ENCODE measurements at regions not wholly inside any gene's neighbourhood (a gene's known extent, or its start where the extent isn't known, plus 50 kb on each side); places are given as distances from the start of the nearest gene placed in this dataset.

DNA sequence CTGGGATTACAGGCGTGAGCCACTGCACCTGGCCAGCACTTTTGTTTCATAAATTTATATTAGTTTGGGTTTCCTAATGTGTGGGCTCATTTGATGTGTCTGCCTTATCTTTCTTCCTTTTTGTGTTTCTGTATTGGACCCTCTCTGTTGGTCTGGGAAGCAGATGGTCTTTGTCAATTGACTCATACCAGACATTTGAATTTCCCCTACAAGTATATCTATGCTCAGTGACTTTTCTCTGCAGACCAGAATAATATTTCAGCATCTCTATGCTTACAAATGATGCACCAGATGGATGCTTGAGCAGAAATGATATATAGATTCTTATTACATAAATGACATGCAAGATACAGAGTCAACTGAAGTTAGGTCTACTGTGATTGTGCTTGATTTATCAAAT lies 329.9 kb upstream of the SLCO3A1 start:
- DNase-seq = no peak

DNA sequence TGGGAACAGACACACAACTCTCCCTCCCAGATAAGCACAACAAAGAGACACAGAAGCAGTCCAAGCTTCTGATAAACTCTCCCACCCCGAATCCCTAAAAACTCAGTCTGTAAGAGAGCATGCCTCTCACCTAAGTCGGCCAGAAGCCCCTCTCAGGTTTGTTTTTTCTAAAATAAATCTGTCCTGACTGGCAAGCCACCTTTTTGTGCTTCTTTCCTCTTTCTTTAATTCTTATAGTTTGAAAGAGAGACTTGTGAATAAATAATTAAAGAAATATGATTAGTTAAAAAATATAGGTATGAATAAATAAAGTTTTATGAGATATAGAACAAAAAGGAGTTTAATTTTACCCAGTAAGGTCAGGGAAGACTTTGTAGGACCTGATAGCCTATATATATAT lies 329.0 kb upstream of the SLCO3A1 start:
- DNase-seq = no peak

DNA sequence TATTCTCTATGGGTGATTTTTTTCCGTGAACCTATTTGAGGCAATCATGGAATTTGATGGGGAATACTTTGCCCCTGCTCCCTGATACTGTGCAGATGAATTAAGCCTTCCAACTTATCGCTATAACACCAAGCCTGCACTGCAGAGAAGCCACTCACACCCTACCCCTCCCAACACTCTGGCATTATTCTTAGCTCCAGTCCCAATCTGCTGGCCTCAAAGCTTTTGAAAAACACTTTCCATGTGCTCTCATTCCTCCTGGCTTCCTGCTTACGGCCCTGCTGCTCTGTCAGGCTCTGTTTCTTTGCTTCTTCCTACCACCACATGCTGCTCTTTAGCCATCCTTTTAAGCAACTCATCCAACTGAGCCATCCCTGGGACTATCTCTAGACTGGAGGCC lies 327.8 kb upstream of the SLCO3A1 start:
- DNase-seq = no peak

DNA sequence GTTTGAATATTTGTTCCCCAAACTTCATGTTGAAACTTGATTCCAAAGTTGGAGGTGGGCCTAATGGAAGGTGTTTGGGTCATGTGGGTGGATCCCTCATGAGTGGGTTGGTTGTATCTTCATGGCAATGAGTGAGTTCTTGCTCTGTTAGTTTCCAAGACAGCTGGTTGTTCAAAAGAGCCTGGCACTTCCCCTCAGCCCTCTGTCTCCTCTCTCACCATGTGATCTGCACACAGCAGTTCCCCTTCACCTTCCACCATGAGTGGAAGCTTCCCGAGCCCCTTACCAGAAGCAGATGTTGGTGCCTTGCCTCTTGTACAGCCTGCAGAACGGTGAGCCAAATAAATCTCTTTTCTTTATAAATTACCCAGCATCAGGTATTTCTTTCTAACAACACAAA lies 327.1 kb upstream of the SLCO3A1 start:
- DNase-seq = no peak

DNA sequence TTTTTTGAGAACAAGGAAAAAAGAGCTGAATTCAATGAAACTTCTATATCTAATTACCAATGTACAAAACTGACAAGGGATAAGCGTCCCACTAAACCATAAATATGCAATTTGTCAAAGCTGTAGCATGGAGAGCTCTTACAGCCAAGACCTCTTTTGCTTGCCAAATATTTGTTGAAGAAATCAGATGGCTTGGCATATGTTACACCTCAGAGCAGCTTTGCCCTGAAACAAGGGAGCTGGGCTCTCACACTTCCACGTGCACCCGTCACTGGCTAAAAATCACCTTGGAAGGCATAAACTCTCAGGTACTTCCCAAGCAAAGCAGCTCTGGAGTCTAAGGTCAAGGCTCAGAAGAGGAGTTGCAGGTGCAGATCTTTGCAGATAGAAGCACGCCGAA lies 324.7 kb upstream of the SLCO3A1 start:
- no peak for DNase-seq

DNA sequence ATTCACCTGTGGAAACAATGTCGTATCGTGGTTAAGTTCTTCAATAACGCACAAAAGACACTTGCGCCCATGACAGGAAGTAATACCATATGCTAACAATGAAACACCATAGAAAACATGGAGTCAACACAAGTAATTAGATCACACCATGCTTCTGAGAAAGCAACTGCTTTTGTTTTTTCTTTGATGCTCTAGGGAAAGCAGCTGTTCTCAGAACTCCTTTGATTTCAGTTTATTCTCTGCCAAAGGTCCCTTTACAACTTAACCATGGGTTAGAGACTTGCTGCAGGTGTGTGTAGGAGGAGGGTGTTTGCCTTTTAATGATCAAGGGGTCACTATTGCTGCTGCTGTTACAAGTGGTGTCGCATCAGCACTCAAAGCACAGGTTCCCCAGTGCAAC lies 324.0 kb upstream of the SLCO3A1 start:
- DNase-seq = no peak

DNA sequence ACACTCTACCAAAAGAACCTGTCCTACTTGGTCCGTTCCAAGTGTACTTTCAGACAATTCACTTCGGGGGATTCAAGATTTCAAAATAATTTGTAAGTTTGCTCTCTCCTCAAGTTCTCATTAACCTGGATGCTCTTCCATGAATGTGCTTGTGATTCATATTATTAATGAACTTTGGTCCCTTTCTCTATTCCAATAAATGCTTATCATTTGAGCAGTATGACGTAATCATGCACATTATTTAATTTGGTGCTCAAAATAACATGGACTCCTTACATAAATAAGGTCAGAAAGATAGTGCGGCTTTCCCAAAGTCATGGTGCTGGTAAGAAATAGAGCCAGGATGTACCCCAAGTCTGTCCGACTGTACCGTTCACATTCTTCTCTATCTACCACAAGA lies 323.2 kb upstream of the SLCO3A1 start:
- no peak for DNase-seq

DNA sequence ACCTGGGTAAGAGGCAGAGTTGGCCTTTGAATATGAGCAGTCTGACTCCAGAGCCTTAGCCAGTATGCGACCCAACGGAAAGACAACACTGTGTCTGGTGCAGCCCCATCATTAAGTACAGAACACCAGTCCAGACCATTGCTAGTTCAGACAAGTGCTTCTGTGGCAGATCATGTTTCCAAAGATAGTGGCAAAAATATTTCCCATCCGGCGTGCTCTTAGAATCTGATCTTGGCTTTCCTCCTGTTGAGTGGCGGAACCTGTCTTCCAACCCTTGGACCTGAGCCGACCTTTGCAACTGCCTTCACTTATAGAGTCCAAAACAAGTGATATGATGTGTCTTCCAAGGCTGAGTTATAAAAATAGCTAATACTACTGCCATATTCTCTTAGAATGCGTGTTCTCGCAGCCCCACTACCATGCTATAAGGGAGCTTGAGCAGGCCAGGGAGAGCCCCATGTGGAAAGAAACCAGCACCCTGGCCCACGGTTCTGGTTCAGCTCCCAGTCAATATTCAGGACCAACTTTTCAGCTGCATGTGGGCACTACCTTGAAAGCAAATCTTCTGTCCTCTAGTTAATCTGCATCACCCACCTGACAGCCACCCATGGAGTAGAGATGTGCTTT lies 322.4 kb upstream of the SLCO3A1 start:
- DNase-seq = no peak

DNA sequence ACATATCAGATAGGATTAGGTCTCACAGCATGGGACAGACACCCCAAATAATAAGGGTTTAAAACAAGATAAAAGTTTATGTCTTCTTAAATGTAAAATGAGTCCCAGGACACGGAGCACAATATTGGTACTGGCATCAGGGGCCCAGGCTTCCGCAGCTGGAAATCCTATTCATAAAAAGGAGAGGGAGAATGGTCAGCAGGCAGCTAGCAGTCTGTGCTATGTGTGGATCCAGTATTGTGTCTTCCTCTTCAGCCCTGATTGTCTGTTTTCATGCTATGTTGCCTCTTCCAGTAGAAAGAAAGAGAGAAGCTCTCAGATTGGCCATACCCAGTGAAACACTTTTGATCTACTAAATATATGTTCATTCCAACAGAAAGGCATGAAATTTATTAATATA lies 319.3 kb upstream of the SLCO3A1 start:
- no peak for DNase-seq

DNA sequence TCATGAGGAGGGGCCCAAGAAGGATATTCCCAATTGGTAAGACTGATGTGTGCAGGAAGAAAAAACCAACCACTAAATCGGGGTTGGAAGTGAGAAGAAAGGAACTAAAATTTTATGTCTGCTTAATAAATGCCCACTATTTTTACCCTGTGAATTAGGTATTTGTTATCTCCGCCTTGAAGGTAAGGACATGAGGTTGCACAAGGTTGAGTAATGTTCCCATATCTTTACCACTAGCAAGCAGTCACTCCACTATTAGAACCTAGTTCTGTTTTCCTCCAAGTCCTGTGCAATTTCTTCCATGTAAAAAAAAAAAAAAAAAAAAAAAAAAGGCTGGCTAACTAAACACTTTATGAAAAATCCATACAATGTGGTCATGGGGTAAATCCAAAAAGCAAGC lies 318.5 kb upstream of the SLCO3A1 start:
- DNase-seq = no peak

DNA sequence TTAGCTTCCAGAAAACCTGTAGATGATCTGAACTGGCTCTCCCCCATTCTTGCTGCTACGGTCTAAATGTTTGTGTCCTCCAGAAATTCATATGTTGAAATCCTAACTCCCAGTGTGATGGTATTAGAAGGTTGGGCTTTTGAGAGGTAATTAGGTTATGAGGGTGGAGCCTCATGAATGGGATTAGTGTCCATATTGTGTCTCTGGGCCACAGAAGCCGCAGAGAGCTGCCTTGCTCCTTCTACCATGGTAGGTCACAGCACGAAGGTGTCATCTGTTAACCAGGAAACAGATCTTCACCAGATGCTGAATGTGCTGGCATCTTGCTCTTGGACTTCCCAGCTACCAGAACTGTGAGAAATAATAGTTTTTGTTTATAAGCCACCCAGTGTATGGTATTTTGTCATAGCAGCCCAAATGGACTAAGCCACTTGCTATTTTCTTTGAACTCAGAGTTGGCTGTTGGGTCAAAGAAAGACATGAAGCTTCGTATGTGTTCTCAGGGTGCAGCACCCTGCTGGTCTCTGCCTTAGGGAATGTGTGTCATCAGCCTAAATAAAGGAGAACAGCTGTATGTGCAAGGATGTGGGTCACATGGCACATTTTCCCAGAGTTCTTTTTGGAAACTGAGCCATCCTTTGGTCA lies 317.5 kb upstream of the SLCO3A1 start:
- peak; percentile 84 for DNase-seq

DNA sequence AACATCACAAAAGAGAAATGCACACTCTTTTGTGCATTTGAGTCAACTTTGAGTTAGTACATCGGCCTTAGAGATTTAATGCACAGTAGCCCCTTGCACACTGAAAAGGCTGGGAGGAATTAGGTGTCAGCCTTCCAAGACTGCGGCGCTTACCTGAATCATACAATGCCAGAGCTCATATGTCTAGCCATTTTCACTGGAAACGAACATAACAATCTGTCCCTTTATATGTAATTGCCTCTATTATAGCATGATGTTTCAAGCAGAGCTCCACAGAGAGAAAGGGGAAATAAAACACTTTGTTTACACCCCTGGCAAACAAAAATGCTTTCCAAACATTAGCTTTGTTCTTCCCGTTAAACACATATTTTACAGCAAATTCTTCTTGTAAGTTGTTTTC lies 315.7 kb upstream of the SLCO3A1 start:
- no peak for DNase-seq

DNA sequence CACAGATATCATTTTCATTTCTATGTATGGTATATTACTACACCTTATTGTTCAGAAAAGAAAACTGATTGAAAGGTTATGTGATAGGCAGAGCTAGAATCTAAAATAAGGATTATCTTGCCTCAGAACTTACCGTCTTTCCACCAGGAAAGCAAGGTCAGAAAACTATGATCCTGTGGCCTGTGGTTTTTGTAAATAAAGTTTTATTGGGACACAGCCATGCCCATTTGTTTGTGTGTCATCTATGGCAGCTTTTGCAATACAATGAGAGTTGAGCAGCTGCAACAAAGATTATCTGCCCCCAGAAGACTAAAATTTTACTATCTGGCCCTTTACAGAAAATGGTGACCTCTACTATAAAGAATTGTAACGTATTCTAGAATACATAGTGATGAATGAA lies 314.7 kb upstream of the SLCO3A1 start:
- DNase-seq = no peak

DNA sequence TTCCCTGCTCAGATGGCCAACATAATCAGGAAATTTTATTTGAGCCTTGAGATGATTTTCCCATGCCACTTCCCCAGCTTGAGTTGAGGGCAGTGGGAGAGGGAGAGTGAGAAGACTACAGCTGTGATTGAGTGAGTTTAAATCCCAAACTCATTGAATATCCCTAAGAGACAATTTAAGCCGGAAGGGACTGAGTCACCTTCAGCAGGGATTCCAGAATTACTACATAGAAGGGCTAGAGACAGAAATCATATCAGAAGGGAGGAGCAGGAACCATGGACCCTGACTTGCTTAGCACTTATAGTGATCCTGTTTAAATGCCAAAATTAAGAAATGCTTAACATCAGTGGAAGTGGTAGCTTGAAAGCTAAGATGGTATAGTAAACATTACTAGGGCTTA lies 312.2 kb upstream of the SLCO3A1 start:
- DNase-seq = no peak

DNA sequence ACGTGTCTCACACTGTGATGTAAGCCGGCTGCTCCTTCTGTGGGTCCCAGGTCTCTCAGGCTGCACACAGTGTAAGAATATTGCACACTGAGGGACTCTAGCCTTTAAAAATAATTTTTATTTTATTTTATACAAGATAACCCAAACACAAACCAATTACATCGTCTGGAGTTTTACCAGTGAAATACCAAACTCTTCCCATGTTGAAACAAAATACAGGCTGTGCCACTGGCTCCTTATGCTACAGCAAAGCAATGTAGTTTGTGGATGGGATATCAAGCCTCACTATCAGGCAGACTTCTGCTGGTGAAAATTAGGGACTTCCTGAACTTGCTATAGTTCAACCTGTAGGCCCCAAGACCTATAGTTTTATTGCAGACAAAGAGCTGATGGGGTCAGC lies 311.3 kb upstream of the SLCO3A1 start:
- DNase-seq = no peak

DNA sequence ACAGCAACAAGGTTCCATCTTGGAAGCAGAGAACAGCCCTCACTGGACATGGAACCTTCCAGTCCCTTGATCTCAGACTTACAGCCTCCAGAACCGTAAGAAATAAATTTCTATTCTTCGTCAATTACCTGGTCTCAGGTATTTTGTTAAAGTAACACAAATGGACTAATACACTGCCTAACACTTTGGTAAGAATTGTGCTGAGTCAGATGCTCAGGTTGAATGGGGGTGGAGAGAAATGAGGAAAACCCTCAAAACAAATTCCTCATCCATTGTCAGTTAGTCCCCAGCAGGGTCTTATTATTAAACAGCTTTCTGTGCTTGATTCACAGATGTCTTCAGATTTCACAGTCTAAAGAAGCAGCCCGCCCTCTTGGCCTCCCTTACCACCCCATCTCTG lies 306.2 kb upstream of the SLCO3A1 start:
- no peak for DNase-seq

DNA sequence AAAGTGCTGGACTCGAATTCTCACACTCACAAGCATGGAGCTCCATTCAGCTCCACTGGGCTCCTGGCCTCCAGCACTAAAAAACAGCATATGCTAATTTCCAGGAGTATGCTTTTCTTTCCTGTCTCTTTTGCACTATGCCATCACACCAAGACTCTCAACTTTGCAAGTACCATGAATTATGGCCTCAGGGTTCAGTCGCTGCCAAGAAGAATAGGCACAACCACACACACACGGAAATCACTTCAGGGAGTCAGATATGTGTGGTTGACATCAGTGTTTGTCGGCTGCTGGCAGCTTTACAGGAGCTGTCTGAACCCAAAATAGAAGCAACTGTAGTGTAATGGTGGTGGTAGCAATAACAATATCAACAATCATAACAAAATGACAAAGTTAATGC lies 305.0 kb upstream of the SLCO3A1 start:
- DNase-seq = no peak

DNA sequence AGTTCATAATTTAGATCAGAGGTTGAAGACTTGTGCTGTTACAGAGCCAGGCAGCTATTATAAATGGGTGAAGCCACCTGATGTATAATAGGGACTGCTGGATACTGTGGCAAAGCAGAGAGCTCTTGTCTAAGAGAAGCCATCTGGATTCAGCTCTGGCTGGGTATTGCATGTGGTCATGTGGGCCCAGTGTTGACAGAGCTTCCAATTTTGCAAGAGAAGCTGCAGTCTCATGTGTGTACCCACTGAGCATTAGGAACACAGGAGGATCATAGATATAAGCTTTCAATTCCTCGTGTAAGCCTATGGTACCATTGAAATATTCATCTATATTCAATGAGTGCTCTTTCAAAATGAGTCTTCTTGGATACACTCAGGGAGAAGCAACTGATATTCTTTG lies 303.9 kb upstream of the SLCO3A1 start:
- no peak for DNase-seq

DNA sequence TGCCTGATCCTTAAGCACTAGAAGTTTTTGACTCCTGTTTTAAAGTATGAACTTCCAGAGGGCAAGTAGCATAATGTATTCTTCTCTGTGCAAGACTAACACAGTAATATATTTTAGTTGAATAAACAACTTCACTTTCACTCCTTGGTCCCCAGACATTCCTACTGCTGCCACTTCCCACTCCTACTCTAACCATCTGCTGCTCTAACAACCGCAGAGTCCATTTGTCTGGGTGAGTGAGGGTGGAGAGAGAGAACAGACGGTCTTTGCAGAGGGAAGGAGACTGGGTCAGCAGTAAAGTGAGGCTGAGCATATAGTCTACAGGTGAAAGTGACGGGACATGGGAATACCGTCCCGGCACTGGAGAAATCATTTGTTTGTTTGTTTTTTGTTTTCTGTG lies 301.0 kb upstream of the SLCO3A1 start:
- peak; percentile 50 for DNase-seq

DNA sequence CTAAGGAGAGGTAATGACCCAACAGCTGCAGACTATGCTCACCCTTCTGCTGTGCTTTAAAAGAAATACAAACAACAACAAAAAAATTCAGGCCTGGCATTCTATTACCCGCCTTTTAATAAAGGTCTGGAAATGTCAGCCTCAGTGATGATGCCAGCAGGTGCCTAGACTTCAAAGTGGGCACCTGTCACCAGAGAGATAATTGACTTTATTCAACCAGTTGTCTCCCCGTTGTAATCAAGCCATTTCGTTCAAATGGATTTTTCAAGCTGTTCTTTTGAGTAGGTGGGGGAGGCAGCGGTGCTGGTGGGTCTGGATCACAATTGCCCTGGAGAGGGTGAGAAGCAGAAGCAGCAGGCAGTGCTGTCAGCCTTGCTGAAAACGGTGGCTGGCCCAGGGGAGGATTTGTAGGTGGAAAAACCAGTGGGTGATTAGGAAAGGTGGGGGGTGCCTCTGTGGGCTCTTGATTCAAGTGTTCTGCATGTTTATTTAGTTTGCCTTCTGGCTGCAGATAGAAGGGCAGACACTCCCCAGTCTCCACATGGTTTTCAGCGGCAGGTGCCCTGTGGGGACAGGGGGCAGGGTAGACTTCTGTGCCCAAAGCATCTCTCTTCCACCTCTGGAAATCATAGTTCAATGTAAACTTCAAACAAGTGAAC lies 300.2 kb upstream of the SLCO3A1 start:
- DNase-seq = peak; percentile 44

DNA sequence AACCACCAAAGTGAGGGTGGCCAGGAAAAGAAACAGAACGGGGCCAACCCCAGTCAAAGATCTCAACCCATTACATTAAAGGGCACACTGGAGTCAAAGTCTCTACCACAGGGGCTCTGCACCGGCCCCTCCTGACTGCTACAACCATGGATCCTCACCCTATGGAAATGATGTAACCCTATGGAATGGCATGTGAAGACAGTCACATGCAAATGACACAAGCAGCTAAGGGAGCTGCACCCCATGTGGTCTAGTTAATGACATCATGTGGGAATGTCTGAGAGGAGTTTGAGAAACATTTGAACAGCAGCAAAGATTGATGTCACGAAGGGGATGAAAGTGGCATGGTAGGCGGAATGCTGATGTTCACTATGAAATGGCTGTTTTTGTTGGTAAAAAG lies 298.2 kb upstream of the SLCO3A1 start:
- no peak for DNase-seq

DNA sequence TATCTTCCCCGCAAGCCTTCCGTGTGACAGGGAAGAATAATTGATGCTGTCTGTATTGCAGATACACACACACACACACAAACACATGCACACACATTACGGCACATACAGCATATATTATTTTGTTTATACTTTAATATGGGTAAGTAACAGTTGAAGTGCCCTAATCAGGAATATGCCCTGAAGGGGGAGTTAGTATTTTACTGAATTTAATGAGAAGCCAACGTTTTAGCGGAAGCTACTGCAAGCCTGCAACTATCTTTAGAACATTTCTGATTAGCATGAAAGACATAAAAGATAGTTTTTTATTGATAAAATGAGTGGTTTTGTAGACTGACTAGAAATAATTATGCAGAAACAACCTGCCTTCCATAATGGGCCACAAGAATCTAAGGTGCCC lies 296.6 kb upstream of the SLCO3A1 start:
- no peak for DNase-seq

DNA sequence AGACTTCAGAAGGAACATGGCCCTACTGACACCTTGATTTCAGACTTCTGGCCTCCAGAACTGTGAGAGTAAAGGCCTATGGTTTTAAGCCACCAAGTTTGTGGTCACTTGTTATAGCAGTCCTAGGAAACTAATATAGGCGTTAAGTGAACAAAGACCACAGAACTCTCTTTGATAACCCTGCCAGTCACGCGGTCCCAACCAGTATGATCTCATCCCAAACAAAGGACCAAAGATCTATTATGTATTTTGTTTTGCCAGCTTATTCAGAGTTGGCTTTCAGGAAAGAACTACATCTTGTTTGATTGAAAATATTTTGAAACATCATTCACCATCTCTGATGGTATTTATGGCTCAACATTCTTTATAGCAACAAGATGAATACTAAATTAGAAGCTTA lies 294.4 kb upstream of the SLCO3A1 start:
- no peak for DNase-seq

DNA sequence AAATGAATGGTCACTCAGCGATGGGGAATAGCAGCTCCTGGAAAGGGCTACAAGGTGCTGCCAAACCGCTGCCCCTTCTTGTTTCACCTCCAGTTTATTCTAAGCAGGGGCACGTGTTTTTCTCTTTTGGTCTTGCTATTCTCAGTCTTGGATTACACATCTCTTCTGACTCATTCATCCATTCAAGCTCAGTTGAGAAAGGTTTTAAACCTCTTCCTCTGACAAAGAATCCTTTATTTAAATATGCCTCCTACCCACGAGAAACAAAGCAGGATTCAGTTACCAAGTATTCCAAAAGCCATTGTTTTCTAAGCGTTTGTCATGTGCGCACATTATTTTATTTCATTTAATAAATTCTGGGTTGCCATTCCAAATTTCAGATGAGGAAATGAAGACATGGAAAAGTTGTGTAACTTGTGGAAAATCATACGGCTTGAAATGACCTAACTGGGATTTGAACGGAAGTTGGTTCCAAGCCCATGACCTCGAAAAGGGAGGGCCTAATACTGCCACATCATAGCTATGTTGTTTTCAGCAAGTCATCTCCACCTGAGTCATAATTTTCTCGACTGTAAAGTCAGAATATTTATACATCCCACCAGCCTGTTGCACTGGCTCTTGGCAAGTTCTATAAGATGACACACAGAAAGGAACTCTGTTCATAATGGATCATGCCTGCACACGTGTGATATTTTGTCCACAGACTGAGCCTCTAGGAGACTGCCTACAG lies 292.0 kb upstream of the SLCO3A1 start:
- no peak for DNase-seq
